HEK293T (cell line): ENCODE measurements at regions not wholly inside any gene's neighbourhood (a gene's known extent, or its start where the extent isn't known, plus 50 kb on each side); places are given as distances from the start of the nearest gene placed in this dataset.
"Not testable (repeated sequence)": the region's sequence is repeated elsewhere in the genome, so short reads cannot be mapped to it uniquely, and the experiment has no call there.

ENCODE experiments used
- ARNT ChIP-seq: fragments of 450-650 bp; IDR thresholded peaks from 2 replicates; pipeline ENCODE4 v1.6.1; 2017; ENCODE audit warnings: mild to moderate bottlenecking
- BHLHE40 ChIP-seq: fragments of 450-650 bp; IDR thresholded peaks from 2 replicates; pipeline ENCODE4 v1.6.1; 2016; ENCODE audit warnings: mild to moderate bottlenecking, moderate library complexity, borderline replicate concordance
- CTBP1 ChIP-seq: fragments of 450-650 bp; IDR thresholded peaks from 2 replicates; pipeline ENCODE4 v1.6.1; 2016; ENCODE audit warnings: borderline replicate concordance
- ELF4 ChIP-seq: fragments of 450-650 bp; IDR thresholded peaks from 2 replicates; pipeline ENCODE4 v1.6.1; 2017; ENCODE audit warnings: antibody characterized with exemption
- FOXK2 ChIP-seq: fragments of 450-650 bp; IDR thresholded peaks from 2 replicates; pipeline ENCODE4 v1.6.1; 2016; ENCODE audit warnings: mild to moderate bottlenecking
- FOXM1 ChIP-seq: fragments of 450-650 bp; IDR thresholded peaks from 2 replicates; pipeline ENCODE4 v1.6.1; 2017; ENCODE audit warnings: mild to moderate bottlenecking, borderline replicate concordance
- LEF1 ChIP-seq: fragments of 450-650 bp; IDR thresholded peaks from 2 replicates; pipeline ENCODE4 v1.6.1; 2017; ENCODE audit warnings: mild to moderate bottlenecking, borderline replicate concordance
- NFRKB ChIP-seq: fragments of 450-650 bp; IDR thresholded peaks from 2 replicates; pipeline ENCODE4 v1.6.1; 2016; ENCODE audit warnings: mild to moderate bottlenecking, moderate library complexity
- SP1 ChIP-seq: fragments of 450-650 bp; IDR thresholded peaks from 2 replicates; pipeline ENCODE4 v1.6.1; 2017
- SUZ12 ChIP-seq: fragments of 450-650 bp; IDR thresholded peaks from 2 replicates; pipeline ENCODE4 v1.6.1; 2016; ENCODE audit warnings: mild to moderate bottlenecking
- ZNF384 ChIP-seq: fragments of 450-650 bp; IDR thresholded peaks from 2 replicates; pipeline ENCODE4 v1.6.1; 2016
- TF ChIP-seq, protein P1 (sequence below): fragments of 450-650 bp; IDR thresholded peaks from 2 replicates; pipeline ENCODE4 v1.6.1; 2016

DNA sequence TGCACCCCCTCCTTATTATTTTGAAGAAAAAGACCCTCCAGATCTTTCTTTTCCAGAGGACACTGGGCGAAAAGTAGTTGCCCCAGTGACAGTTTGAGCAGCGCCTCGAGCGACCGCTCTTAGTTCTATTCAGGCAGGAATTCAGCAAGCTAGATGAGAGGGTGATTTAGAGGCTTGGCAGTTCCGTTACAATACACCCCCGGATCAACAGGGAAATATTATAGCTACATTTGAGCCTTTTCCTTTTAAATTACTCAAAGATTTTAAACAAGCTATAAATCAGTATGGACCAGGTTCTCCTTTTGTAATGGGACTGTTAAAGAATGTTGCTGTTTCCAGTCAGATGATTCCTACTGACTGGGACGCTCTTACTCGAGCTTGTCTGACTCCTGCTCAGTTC lies 99.2 kb upstream of the EIF5 start:
- TF ChIP-seq BHLHE40, FOXK2, ELF4, FOXM1, LEF1, SP1, CTBP1, ZNF384, ARNT, NFRKB, SUZ12: not testable (repeated sequence)
- TF ChIP-seq, protein P1, sequence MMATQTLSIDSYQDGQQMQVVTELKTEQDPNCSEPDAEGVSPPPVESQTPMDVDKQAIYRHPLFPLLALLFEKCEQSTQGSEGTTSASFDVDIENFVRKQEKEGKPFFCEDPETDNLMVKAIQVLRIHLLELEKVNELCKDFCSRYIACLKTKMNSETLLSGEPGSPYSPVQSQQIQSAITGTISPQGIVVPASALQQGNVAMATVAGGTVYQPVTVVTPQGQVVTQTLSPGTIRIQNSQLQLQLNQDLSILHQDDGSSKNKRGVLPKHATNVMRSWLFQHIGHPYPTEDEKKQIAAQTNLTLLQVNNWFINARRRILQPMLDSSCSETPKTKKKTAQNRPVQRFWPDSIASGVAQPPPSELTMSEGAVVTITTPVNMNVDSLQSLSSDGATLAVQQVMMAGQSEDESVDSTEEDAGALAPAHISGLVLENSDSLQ: not testable (repeated sequence)
